Endothelial cell of umbilical vein (primary cell): ENCODE measurements at regions not wholly inside any gene's neighbourhood (a gene's known extent, or its start where the extent isn't known, plus 50 kb on each side); places are given as distances from the start of the nearest gene placed in this dataset.
"Not testable (repeated sequence)": the region's sequence is repeated elsewhere in the genome, so short reads cannot be mapped to it uniquely, and the experiment has no call there.

Experiments used
- CTCF ChIP-seq, 2 donors: IDR thresholded peaks; 1 replicate in 1 of 2; 2 replicates in 1 of 2; pipeline ENCODE4 v1.5.1; 2011; ENCODE audit warnings: low read length in 2 of 2, mild to moderate bottlenecking in 2 of 2, moderate library complexity in 2 of 2, control low read depth in 1 of 2, inconsistent platforms in 1 of 2, low read depth in 1 of 2; ENCODE audit not compliant: insufficient read depth in 1 of 2; ENCODE audit errors: extremely low read depth in 1 of 2
- MYC ChIP-seq: IDR thresholded peaks from one replicate; pipeline ENCODE4 v1.6.1; 2011; ENCODE audit warnings: mild to moderate bottlenecking, low read depth, low read length
- POLR2A ChIP-seq: IDR thresholded peaks from 2 replicates; pipeline ENCODE4 v1.6.1; 2012; ENCODE audit warnings: low read depth, mild to moderate bottlenecking, control low read depth, low read length
- POLR2AphosphoS5 ChIP-seq: IDR thresholded peaks from 2 replicates; pipeline ENCODE4 v1.6.1; 2012; ENCODE audit warnings: low read depth, mild to moderate bottlenecking, control low read depth, low read length, moderate library complexity; ENCODE audit not compliant: insufficient read depth
- TF ChIP-seq, protein P1 (sequence below): IDR thresholded peaks from 2 replicates; pipeline ENCODE4 v1.6.1; 2011; ENCODE audit not compliant: insufficient read depth, insufficient read length

- TF ChIP-seq MYC; CTCF (IDR thresholded peaks at IDR 0.05; ENCODE audit: extremely low read depth in 1 of 2, insufficient read depth in 1 of 2, low read depth in 1 of 2, low read length in 2 of 2); POLR2A; POLR2AphosphoS5: not testable (repeated sequence)
- TF ChIP-seq, protein P1, sequence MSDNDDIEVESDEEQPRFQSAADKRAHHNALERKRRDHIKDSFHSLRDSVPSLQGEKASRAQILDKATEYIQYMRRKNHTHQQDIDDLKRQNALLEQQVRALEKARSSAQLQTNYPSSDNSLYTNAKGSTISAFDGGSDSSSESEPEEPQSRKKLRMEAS: not testable (repeated sequence)
These were observed 60.2 kb upstream of the RPL38 start for GRCh38 chr17:74143318-74143717.
